ENCODE measurements at regions not wholly inside any gene's neighbourhood (a gene's known extent, or its start where the extent isn't known, plus 50 kb on each side); places are given as distances from the start of the nearest gene placed in this dataset.

DNA sequence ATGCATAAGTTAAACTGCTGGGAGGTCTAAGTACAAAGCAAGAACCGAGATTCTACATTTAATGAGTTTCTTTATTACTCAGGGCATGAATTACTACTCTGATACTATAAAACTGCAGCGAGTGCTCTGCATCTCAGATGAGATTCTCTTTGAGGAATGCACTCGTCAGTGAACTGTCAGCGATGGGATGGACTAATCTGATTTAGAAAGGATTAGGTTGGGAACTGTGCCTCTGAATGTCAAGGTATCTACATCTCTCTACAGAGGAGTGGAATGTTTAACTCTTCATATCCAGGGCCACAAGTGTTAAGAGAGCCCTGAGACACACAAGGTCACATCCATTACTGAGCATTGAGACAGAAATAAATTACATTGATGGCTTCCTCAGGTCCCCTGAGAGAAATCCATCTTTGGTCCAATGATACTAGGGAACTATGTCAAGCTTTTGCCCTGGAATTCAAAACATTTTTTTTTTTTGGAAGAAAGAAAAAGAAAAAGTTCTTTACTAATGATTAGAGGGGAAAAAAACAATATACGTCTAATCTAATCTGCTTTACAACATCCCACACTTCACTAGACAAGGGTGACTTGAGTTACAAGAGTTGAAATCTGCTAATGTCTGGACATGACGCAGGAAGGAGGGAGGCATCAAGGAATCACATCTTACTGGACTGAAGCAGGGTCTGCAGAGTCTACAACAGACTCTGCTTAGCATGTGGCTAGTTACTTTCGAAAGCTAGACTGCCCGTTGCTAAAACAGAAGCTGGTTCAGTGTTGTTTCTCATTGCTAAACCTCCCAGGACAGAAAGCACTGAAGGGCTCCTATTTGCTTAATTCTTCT, 270.0 kb upstream of the TLE4 start:
- H3K36me3 Mint-ChIP-seq, result no peaks in the 10 kb centered on the region
- H3K4me3 Mint-ChIP-seq, result no peak overlapping the region
- ATAC-seq (no peak), DNase-seq (no peak)
- no peak overlapping the region for H3K27ac Mint-ChIP-seq
- H3K27me3 Mint-ChIP-seq, result no peaks in the 10 kb centered on the region
- CTCF ChIA-PET, result no interaction called here
- no peaks in the 10 kb centered on the region for H3K9me3 Mint-ChIP-seq (ENCODE audit: low read depth)
- H3K4me1 Mint-ChIP-seq, result no peaks in the 10 kb centered on the region

DNA sequence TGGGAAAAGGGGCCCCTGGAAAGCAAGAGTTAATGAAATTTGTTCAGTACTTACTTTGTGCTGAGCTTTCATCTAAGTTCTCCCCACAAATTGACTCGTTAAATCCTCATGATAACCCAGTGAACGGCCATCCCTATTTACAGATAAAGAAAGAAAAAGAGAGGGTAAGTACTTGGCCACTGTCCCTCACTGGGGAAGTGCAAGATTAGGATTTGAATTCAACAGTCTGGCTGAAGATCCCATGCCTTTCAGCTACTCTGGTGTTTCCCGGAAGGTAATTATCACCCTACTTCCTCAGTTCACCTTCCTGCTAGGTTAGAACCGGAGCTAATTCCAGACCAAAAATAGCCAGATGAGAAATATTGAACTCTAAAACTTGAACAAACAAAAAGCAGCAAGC, 269.2 kb upstream of the TLE4 start:
- no peaks in the 10 kb centered on the region for H3K4me1 Mint-ChIP-seq
- CTCF ChIA-PET, result no interaction called here
- no peaks in the 10 kb centered on the region for H3K36me3 Mint-ChIP-seq
- H3K9me3 Mint-ChIP-seq (ENCODE audit: low read depth), result no peaks in the 10 kb centered on the region
- DNase-seq (no peak), ATAC-seq (no peak)
- H3K27ac Mint-ChIP-seq, result no peak overlapping the region
- no peaks in the 10 kb centered on the region for H3K27me3 Mint-ChIP-seq
- H3K4me3 Mint-ChIP-seq, result no peak overlapping the region

- H3K4me1 Mint-ChIP-seq, result no peaks in the 10 kb centered on the region
- no peak for ATAC-seq
- CTCF ChIA-PET, result no interaction called here
- H3K9me3 Mint-ChIP-seq (ENCODE audit: low read depth), result no peaks in the 10 kb centered on the region
- H3K27me3 Mint-ChIP-seq, result no peaks in the 10 kb centered on the region
- H3K4me3 Mint-ChIP-seq, result no peak overlapping the region
- no peak overlapping the region for H3K27ac Mint-ChIP-seq
- DNase-seq, result no peak
- H3K36me3 Mint-ChIP-seq, result no peaks in the 10 kb centered on the region
These were observed 263.8 kb upstream of the TLE4 start for GRCh38 chr9:79308012-79308411.

DNA sequence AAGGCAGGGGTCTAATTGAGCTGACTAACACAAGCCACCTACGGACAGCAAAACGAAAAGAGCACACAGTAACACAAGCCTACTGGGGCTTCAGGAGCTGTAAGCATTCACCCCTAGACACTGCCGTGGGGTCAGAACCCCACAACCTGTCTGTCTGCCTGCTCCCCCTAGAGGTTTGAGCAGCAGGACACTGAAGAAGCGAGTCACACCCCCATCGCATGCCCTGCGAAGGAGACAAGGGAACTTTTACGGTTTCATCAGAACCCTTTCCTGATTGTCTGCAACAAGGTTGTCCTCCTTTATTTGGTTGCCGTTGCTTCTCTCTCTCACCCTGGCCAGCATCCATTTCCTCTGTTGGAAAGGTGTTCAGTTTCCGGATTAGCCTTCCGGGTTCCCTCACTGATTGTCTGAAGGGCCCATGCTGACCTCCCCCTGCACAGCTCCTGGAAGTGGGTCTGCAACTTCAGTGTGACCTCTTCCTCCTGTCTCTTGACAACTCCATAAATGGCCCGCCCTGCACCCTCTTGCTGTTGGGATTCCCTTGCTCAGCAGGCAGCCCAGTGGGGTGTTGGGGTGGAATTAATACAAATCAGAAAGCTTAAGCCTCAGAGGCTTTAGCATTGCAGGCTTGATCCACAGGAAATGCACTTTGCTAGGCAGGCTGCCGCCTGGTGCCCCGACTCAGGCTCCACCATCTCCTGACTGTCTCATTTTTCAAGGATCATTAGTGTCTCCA, 258.9 kb upstream of the TLE4 start:
- no peak for DNase-seq
- Mint-ChIP-seq H3K27me3 (no peaks in the 10 kb centered on the region), H3K4me1 (no peaks in the 10 kb centered on the region), H3K9me3 (ENCODE audit: low read depth) (no peaks in the 10 kb centered on the region), H3K27ac (no peak overlapping the region), H3K36me3 (no peaks in the 10 kb centered on the region), H3K4me3 (no peak overlapping the region)
- no peak for ATAC-seq
- CTCF ChIA-PET, result no interaction called here

DNA sequence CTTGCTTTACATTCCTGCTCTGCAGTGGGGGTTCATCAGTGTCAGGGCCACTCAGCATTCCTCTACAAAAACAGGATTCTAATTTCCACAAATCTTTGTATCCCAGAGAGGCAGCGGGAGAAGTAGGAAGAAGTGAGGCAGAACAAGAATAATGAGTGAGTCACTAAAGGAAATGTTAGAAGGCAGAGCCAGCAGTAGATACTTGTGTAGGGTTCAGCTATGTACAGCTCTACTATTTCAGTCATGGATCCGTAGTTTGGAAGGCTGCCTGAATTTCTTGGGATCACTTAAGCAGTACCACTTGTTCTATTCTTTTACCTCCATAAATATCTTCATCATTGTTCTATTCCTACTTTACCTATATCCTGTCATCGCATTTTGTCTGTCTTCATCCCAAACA, 246.3 kb upstream of the TLE4 start:
- H3K4me3 Mint-ChIP-seq, result no peak overlapping the region
- H3K36me3 Mint-ChIP-seq, result no peaks in the 10 kb centered on the region
- ATAC-seq, result no peak
- no peaks in the 10 kb centered on the region for H3K9me3 Mint-ChIP-seq (ENCODE audit: low read depth)
- no peak overlapping the region for H3K27ac Mint-ChIP-seq
- no peak for DNase-seq
- no peaks in the 10 kb centered on the region for H3K27me3 Mint-ChIP-seq
- H3K4me1 Mint-ChIP-seq, result no peaks in the 10 kb centered on the region
- CTCF ChIA-PET, result no interaction called here

GRCh38 chr9:79329861-79330260, 241.9 kb upstream of the TLE4 start:
- no peak overlapping the region for H3K4me3 Mint-ChIP-seq
- H3K9me3 Mint-ChIP-seq (ENCODE audit: low read depth), result no peaks in the 10 kb centered on the region
- no peaks in the 10 kb centered on the region for H3K4me1 Mint-ChIP-seq
- ATAC-seq, result no peak
- no peaks in the 10 kb centered on the region for H3K36me3 Mint-ChIP-seq
- H3K27me3 Mint-ChIP-seq, result no peaks in the 10 kb centered on the region
- DNase-seq, result no peak
- H3K27ac Mint-ChIP-seq, result no peak overlapping the region
- CTCF ChIA-PET, result no interaction called here

GRCh38 chr9:79334001-79334400, 237.8 kb upstream of the TLE4 start:
- Mint-ChIP-seq H3K27me3 (no peaks in the 10 kb centered on the region), H3K4me1 (no peaks in the 10 kb centered on the region), H3K4me3 (no peak overlapping the region), H3K36me3 (no peaks in the 10 kb centered on the region), H3K9me3 (ENCODE audit: low read depth) (no peaks in the 10 kb centered on the region), H3K27ac (no peak overlapping the region)
- DNase-seq (no peak), ATAC-seq (no peak)
- CTCF ChIA-PET, result no interaction called here

DNA sequence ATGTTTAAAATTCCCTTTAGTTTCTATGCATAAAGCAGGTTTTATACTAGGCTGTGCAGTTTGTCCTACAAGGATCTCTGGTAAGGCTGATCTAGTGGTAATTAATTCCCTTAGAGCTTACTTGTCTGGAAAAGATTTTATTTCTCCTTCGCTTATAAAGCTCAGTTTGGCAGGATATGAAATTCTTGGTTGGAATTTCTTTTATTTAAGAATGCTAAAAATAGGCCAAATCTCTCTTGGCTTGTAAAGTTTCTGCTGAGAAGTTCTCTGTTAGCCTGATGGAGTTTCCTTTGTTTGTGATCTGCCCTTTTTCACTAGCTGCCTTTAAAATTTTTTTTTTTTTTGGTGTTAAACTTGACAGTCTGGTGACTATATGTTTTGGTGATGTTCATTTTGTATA, 237.1 kb upstream of the TLE4 start:
- no peaks in the 10 kb centered on the region for H3K27me3 Mint-ChIP-seq
- H3K9me3 Mint-ChIP-seq (ENCODE audit: low read depth), result no peaks in the 10 kb centered on the region
- no peak for DNase-seq
- no peak overlapping the region for H3K27ac Mint-ChIP-seq
- no peak overlapping the region for H3K4me3 Mint-ChIP-seq
- no peak for ATAC-seq
- H3K4me1 Mint-ChIP-seq, result no peaks in the 10 kb centered on the region
- CTCF ChIA-PET, result interaction anchor here (0.8 kb wide), 1 partner anchor 8 kb away, joined by 3 read pairs; no protein-coding TSS in a partner anchor
- H3K36me3 Mint-ChIP-seq, result no peaks in the 10 kb centered on the region

GRCh38 chr9:79335987-79336386, 235.8 kb upstream of the TLE4 start:
- H3K4me3 Mint-ChIP-seq, result no peak overlapping the region

GRCh38 chr9:79341561-79341960, 230.2 kb upstream of the TLE4 start:
- no peaks in the 10 kb centered on the region for H3K27me3 Mint-ChIP-seq
- ATAC-seq (no peak), DNase-seq (no peak)
- CTCF ChIA-PET, result no interaction called here
- H3K36me3 Mint-ChIP-seq, result no peaks in the 10 kb centered on the region
- no peaks in the 10 kb centered on the region for H3K9me3 Mint-ChIP-seq (ENCODE audit: low read depth)
- H3K4me1 Mint-ChIP-seq, result no peaks in the 10 kb centered on the region
- H3K27ac Mint-ChIP-seq, result no peak overlapping the region
- no peak overlapping the region for H3K4me3 Mint-ChIP-seq

More at GRCh38 chr9:79335987-79336386, 235.8 kb upstream of the TLE4 start:
- DNase-seq, result no peak
- H3K36me3 Mint-ChIP-seq, result no peaks in the 10 kb centered on the region
- ATAC-seq, result no peak
- H3K27ac Mint-ChIP-seq, result no peak overlapping the region
- H3K9me3 Mint-ChIP-seq (ENCODE audit: low read depth), result no peaks in the 10 kb centered on the region
- CTCF ChIA-PET, result no interaction called here
- H3K4me1 Mint-ChIP-seq, result no peaks in the 10 kb centered on the region
- no peaks in the 10 kb centered on the region for H3K27me3 Mint-ChIP-seq

- ATAC-seq, result no peak
- Mint-ChIP-seq H3K27me3 (no peaks in the 10 kb centered on the region), H3K9me3 (ENCODE audit: low read depth) (no peaks in the 10 kb centered on the region), H3K27ac (no peak overlapping the region), H3K36me3 (no peaks in the 10 kb centered on the region), H3K4me1 (no peaks in the 10 kb centered on the region), H3K4me3 (no peak overlapping the region)
- no peak for DNase-seq
- CTCF ChIA-PET, result no interaction called here
These were observed 225.3 kb upstream of the TLE4 start for GRCh38 chr9:79346350-79347020.

DNA sequence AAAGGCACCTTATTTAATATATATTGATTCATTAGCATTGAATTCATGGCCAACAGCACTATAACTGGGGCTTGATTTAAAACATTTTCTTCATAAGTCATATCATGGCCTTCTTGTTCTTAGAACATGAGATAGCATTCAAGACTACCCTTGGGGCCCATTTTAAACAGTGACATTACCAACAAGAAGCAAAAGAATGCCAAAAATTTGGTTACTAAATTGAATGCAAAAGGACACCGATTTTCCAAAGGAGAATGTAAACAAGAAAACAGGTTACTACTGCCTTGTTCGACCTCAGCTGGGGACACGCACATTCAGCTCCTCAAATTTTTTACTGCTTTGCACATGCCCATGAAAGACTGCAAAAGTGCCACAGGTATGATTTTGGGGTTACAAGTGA, 219.4 kb upstream of the TLE4 start:
- H3K36me3 Mint-ChIP-seq, result no peaks in the 10 kb centered on the region
- H3K4me1 Mint-ChIP-seq, result no peaks in the 10 kb centered on the region
- H3K4me3 Mint-ChIP-seq, result no peak overlapping the region
- CTCF ChIA-PET, result no interaction called here
- peaks cover 4% of the 10 kb centered on the region for H3K27me3 Mint-ChIP-seq
- ATAC-seq, result no peak
- H3K27ac Mint-ChIP-seq, result no peak overlapping the region
- DNase-seq, result no peak
- no peaks in the 10 kb centered on the region for H3K9me3 Mint-ChIP-seq (ENCODE audit: low read depth)

DNA sequence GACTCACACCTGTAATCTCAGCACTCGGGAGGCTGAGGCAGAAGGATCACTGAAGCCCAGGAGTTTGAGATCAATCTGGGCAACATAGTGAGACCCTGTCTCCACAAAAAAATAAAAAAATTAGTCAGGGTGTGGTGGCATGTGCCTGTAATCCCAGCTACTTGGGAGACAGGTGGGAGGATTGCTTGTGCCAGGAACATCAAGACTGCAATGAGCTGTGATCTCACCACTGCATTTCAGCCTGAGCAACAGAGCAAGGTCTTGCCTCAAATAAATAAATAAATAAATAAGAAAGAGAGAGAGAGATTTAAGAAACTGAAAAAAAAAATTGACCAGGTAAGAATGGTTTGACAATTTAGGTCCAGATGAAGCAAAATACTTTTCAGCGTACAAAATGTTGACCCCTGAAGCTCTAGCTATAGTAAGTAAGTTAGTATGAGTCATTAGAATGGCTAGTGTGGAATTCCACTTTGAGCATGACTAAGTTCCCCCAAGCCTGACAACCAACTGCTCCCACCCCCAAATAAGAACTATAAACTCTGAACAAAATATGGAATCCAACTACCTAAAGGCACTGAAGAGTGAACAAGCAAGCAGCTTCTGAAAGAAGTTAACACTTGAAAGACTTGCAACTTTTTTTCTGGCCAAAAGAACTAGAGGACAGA, 217.8 kb upstream of the TLE4 start:
- H3K27me3 Mint-ChIP-seq, result peaks cover 8% of the 10 kb centered on the region
- no peak overlapping the region for H3K27ac Mint-ChIP-seq
- ATAC-seq, result no peak
- H3K36me3 Mint-ChIP-seq, result no peaks in the 10 kb centered on the region
- H3K9me3 Mint-ChIP-seq (ENCODE audit: low read depth), result no peaks in the 10 kb centered on the region
- DNase-seq, result no peak
- no peak overlapping the region for H3K4me3 Mint-ChIP-seq
- no peaks in the 10 kb centered on the region for H3K4me1 Mint-ChIP-seq
- CTCF ChIA-PET, result no interaction called here

All from activated CD8-positive, alpha-beta memory T cell treated with anti-CD3 and anti-CD28 coated beads, Interleukin-2, amount 10 ng/mL, durations not matched to agents 7 days and 5 days (primary cell).